SK-N-MC (cell line): ENCODE measurements at regions not wholly inside any gene's neighbourhood (a gene's known extent, or its start where the extent isn't known, plus 50 kb on each side); places are given as distances from the start of the nearest gene placed in this dataset.

Experiments
- EZH2 ChIP-seq: fragments of 200-600 bp; sonication (generic); IDR thresholded peaks from one replicate; pipeline ENCODE4 v1.6.1; 2017; ENCODE audit warnings: antibody characterized with exemption
- POLR2AphosphoS5 ChIP-seq: IDR thresholded peaks from 2 replicates; pipeline ENCODE4 v1.6.1; 2012; ENCODE audit warnings: mild to moderate bottlenecking, low read depth, low read length, borderline replicate concordance

DNA sequence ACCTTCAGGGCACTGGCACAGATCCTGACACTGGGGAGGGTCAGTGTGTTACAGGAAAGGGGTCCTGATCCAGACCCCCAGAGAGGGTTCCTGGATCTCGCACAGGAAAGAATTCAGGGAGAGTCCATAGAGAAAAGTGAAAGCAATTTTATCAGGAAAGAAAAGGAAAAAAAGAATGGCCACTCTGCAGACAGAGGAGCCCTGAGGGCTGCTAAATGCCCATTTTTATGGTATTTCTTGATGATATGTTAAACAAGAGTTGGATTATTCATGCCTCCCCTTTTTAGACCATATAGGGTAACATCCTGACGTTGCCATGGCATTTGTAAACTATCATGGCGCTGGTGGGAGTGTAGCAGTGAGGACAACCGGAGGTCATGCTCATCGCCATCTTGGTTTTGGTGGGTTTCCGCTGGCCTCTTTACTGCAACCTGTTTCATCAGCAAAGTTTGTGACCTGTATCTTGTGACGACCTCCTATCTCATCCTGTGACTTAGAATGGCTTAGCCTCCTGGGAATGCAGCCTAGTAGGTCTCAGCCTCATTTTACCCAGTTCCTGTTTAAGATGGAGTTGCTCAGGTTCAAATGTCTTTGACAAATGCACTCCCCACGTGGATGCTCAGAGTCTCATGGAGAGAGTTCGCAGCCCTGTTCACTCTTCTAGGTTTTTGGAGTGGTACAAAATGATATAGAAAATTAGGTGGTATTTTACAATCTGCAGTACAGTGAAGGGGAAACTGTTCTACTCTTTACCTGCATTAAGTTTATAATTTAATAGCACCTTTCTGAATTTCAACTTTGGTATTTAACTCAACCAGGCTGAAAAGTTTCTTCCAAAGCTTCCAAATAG is 1363.7 kb upstream of the TMEM132C start:
- TF ChIP-seq POLR2AphosphoS5 (no peak), EZH2 (no peak)
